Stimulated activated naive CD8-positive, alpha-beta T cell treated with anti-CD3 and anti-CD28 coated beads, Interleukin-15, Interleukin-2, amounts not matched to agents 100 ng/mL and 50 ng/mL, for 24 hours (primary cell): ENCODE measurements at regions not wholly inside any gene's neighbourhood (a gene's known extent, or its start where the extent isn't known, plus 50 kb on each side); places are given as distances from the start of the nearest gene placed in this dataset.
"Not testable (repeated sequence)": the region's sequence is repeated elsewhere in the genome, so short reads cannot be mapped to it uniquely, and the experiment has no call there.

Source experiments
- H3K27ac Mint-ChIP-seq: one replicate; pipeline ENCODE4 v1.8.0; 2021; ENCODE audit warnings: mild to moderate bottlenecking, mixed read lengths
- H3K27me3 Mint-ChIP-seq: one replicate; pipeline ENCODE4 v1.8.0; 2021; ENCODE audit warnings: mixed read lengths
- H3K36me3 Mint-ChIP-seq: one replicate; pipeline ENCODE4 v1.8.0; 2021; ENCODE audit warnings: low read depth, mixed read lengths
- H3K4me1 Mint-ChIP-seq: one replicate; pipeline ENCODE4 v1.8.0; 2021; ENCODE audit warnings: low read depth, mixed read lengths
- H3K4me3 Mint-ChIP-seq: one replicate; pipeline ENCODE4 v1.8.0; 2021; ENCODE audit warnings: mild to moderate bottlenecking, mixed read lengths
- H3K9me3 Mint-ChIP-seq: one replicate; pipeline ENCODE4 v1.8.0; 2021; ENCODE audit warnings: mixed read lengths

DNA sequence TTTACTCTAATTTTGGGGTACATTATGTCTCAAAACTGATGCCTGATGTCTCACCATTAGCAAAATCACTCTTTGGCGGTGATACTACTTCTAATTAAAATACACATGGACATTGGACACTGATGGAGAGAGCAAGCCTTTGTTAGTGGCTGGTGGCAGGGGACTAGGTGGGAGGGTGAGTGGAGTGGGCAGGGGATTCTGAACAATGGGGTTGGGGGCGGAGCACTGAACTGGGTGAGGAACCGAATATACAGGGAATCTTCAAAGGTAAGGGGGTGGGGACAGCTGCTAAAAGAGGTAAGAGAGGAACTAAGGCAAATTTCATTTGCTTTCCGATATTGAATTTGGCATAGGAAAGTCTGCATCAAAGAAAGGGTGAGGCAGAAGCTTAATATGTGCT, 88.8 kb downstream of the CARTPT start:
- Mint-ChIP-seq H3K4me3 (no peak overlapping the region), H3K4me1 (no peaks in the 10 kb centered on the region), H3K36me3 (no peaks in the 10 kb centered on the region), H3K9me3 (no peaks in the 10 kb centered on the region), H3K27me3 (peaks cover 37% of the 10 kb centered on the region), H3K27ac (no peak overlapping the region)

DNA sequence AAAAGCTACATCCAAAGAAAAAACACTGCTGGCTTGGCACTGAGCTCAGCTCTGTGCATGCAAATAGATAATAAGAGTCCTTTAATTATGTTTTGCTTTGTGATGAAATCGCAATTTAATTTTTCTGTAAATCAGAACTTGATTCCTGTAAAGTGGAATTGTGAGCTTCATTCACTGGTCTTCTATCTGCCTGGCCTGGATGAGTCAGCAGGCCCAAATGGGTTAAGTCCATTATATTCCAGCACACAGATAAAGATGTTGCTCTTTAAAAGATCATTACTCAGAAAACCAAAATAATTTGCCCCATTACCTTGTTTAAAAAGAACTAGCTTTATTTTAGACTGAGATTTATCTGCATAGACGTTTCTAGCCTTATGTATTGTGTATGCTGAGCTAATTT, 90.4 kb downstream of the CARTPT start:
- H3K4me1 Mint-ChIP-seq, result no peaks in the 10 kb centered on the region
- H3K4me3 Mint-ChIP-seq, result no peak overlapping the region
- H3K27me3 Mint-ChIP-seq, result peaks cover 41% of the 10 kb centered on the region
- no peak overlapping the region for H3K27ac Mint-ChIP-seq
- no peaks in the 10 kb centered on the region for H3K36me3 Mint-ChIP-seq
- H3K9me3 Mint-ChIP-seq, result no peaks in the 10 kb centered on the region

DNA sequence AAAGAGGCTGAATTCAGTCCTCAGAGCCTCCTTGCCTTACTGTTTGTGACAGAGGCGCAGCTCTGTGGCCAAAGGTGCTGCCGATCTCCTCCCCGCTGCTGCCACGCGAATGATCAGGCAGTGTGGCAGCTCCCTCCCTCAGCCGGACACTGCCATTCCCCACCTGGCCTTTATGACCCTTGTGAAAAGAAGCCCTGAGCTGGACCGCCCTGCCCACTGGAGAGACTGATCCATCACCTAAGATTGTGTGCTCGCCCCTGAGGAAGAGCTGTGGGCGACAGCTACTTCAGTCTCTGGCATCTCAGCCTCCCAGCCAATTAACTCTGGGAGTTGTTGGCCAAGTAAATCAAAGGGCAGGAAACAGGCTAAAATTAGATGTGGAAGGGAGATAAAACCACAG, 90.9 kb downstream of the CARTPT start:
- Mint-ChIP-seq H3K4me3 (no peak overlapping the region), H3K27me3 (peaks cover 38% of the 10 kb centered on the region), H3K9me3 (no peaks in the 10 kb centered on the region), H3K36me3 (no peaks in the 10 kb centered on the region), H3K27ac (no peak overlapping the region), H3K4me1 (no peaks in the 10 kb centered on the region)

DNA sequence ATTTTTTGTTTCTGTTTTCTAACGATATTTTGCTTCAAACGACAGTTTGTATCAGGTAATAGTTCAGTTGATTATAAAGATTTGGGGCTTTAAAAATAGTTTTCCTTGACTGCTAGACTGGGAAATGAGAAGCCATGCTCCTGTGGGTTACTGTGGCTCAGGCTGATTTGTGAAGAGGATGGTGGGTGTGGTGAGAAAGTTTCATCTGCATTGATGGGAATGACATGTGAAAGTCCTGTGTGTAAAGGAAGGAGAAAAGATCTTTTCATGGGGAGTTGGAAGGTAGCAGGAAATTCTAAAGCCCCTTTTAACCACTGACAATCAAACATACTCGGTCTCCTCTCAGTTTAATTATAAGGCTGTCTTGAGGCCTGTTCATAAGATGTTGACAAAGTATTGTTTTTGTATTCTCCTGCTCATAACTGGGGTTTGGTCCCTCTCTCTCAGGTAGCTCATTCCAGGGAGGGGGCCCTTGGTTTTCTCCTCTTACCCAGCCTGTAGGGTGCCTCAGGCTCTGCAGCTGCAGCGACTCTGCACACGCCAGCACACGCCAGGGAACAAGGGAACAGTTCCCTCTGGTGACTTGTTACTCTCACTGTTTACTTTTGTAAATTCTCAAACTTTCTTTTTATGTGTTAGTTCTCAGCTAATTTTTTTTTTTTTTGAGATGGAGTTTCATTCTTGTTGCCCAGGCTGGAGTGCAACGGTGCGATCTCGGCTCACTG, 91.6 kb downstream of the CARTPT start:
- Mint-ChIP-seq H3K36me3 (no peaks in the 10 kb centered on the region), H3K27me3 (peaks cover 35% of the 10 kb centered on the region)

DNA sequence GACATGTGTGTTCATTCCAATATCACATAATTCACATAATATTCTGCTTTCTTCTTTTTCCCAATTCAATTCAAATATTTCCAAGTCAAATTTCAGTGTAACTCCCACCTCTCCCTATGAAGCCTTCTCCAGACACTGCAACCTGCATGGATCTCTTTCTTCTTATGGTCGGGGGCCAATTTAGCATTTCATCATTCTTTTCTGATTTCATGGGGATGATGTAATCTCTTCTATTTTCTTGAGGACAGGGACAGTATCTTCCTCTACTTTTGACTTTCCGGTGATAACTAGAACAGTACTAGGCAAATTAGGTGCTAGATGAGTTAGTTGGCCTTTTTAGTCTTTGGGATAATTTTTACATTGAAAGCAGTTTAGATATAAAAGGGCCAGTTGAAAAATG, 92.7 kb downstream of the CARTPT start:
- H3K36me3 Mint-ChIP-seq, result no peaks in the 10 kb centered on the region
- no peaks in the 10 kb centered on the region for H3K9me3 Mint-ChIP-seq
- no peak overlapping the region for H3K27ac Mint-ChIP-seq
- peaks cover 25% of the 10 kb centered on the region for H3K27me3 Mint-ChIP-seq
- no peaks in the 10 kb centered on the region for H3K4me1 Mint-ChIP-seq
- no peak overlapping the region for H3K4me3 Mint-ChIP-seq

More for the DNA sequence above, 91.6 kb downstream of the CARTPT start:
- H3K9me3 Mint-ChIP-seq, result no peaks in the 10 kb centered on the region
- no peaks in the 10 kb centered on the region for H3K4me1 Mint-ChIP-seq
- H3K27ac Mint-ChIP-seq, result no peak overlapping the region
- H3K4me3 Mint-ChIP-seq, result no peak overlapping the region

DNA sequence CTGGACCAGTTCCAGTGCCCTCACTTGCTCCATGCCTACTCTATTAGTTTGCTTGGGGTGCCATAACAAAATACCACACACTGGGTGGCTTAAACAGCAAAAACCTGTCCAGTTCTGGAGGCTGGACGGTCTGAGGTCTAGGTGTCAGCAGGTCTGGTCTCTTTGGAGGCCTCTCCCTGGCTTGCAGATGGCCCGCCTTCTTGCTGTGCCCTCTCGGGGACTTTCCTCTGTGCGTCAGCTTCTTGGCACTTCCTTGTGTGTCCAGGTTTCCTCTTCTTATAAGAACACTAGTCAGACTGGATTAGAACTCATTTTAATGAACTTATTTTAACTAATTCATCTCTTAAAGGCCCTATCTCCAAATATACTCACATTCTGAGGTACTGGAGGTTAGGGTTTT, 97.2 kb downstream of the CARTPT start:
- no peak overlapping the region for H3K4me3 Mint-ChIP-seq
- H3K27me3 Mint-ChIP-seq, result peaks cover 14% of the 10 kb centered on the region
- H3K27ac Mint-ChIP-seq, result no peak overlapping the region
- no peaks in the 10 kb centered on the region for H3K36me3 Mint-ChIP-seq
- H3K9me3 Mint-ChIP-seq, result peaks cover 8% of the 10 kb centered on the region
- H3K4me1 Mint-ChIP-seq, result no peaks in the 10 kb centered on the region

DNA sequence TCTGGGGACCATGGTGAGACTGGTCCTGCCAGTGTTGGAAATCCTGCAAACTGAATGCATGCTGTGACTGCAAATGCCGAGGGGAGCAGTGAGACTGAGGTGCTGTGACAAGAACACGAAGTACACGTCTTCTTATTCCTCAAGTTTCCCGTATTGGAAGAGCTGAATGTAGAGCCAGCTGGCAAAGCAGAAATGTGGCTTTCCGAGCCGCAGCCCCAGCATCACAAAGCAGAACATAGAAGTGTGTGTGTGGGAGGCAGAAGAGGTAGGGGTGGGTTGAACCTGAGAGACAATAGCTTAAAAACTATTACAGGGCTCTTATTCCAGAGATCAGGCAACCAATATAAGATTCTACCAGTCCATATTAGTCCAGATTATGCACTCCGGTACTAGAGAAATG, 98.8 kb downstream of the CARTPT start:
- H3K4me3 Mint-ChIP-seq, result no peak overlapping the region
- H3K36me3 Mint-ChIP-seq, result no peaks in the 10 kb centered on the region
- no peak overlapping the region for H3K27ac Mint-ChIP-seq
- H3K27me3 Mint-ChIP-seq, result peaks cover 6% of the 10 kb centered on the region
- peaks cover 14% of the 10 kb centered on the region for H3K9me3 Mint-ChIP-seq
- H3K4me1 Mint-ChIP-seq, result no peaks in the 10 kb centered on the region

DNA sequence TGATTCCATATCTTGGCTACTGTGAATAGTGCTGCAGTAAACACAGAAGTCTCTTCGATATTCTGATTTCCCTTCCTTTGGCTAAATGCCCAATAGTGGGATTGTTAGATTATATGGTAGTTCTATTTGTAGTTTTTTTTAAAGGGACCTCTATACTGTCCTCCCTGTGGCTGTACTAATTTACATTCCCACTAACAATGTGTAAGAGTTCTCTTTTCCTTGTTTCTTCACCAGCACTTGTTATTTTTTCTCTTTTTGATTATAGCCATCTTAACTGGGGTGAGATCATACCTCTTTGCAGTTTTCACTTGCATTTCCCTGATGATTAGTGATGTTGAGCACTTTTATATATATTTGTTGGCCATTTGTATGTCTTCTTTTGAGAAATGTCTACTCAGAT, 102.0 kb downstream of the CARTPT start:
- Mint-ChIP-seq H3K27ac (no peak overlapping the region), H3K4me3 (no peak overlapping the region), H3K36me3 (peaks cover under 1% of the 10 kb centered on the region), H3K9me3 (peaks cover 27% of the 10 kb centered on the region), H3K27me3 (peaks cover 2% of the 10 kb centered on the region), H3K4me1 (no peaks in the 10 kb centered on the region)

DNA sequence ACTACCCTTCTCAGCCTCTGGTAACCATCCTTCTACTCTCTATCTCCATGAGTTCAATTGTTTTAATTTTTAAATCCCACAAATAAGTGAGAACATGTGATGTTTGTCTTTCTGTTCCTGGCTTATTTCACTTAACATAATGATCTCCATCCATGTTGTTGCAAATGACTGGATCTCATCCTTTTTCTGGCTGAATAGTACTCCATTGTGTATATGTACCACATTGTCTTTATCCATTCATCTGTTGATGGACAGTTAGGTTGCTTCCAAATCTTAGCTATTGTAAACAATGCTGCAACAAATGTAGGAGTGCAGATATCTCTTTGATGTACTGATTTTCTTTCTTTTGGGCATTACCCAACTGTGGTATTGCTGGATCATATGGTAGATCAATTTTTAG, 103.0 kb downstream of the CARTPT start:
- not testable (repeated sequence) for H3K4me1 Mint-ChIP-seq, H3K27ac Mint-ChIP-seq, H3K4me3 Mint-ChIP-seq
- H3K27me3 Mint-ChIP-seq, result peaks cover 10% of the 10 kb centered on the region
- H3K9me3 Mint-ChIP-seq, result peaks cover 37% of the 10 kb centered on the region
- H3K36me3 Mint-ChIP-seq, result peaks cover 11% of the 10 kb centered on the region

DNA sequence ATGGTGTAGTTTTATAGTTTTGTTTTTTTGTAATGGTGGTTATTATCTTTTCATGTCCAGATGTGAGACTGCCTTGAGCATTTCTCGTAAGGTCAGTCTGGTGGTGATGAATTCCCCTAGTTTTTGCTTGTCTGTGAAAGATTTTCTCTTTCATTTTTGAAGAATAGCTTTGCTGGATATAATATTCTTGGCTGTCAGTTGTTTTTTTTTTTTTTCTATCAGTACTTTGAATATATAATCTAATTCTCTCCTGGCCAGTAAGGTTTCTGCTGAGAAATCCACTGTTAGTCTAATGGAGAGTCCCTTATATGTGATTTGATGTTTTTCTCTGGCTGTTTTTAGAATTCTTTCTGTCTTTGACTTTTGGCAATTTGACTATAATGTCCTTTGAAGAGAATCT, 106.9 kb downstream of the CARTPT start:
- Mint-ChIP-seq H3K4me3 (no peak overlapping the region), H3K4me1 (no peaks in the 10 kb centered on the region), H3K27me3 (peaks cover 10% of the 10 kb centered on the region), H3K36me3 (peaks cover 11% of the 10 kb centered on the region), H3K27ac (no peak overlapping the region), H3K9me3 (peaks cover 39% of the 10 kb centered on the region)

DNA sequence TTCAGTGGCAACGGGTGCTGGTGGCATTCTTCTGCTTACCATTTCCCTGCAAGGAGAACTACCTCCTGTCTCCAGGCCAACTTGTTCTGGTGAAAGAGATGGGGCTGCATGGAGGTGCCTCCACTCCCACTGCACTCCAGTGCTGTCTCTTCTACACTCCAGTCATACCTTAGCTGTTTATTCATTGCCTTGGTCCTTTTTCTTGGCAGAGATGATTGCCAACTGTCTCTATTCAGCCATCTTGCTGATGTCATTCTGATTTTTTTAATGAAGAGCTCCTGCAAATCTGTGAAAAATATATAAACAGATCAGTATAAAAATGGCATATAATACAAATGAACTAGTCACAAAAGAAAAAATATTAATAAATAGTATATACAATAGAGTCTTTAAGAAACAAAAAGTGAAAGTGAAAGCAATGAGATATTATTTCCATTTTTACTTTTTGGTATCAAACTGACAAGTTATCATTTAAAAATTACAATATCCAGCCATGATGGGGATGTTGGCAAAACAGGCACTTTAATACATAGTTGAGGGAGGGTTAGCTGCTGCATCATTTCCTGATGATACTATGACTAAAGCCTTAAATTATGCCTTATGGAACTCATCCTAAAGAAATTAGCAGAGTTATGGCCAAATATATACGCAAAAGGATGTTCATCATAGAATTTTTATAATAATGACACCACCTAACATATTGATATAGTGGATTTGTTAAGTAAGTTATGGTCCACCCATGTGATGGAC, 109.4 kb downstream of the CARTPT start:
- peaks cover 30% of the 10 kb centered on the region for H3K9me3 Mint-ChIP-seq
- peaks cover 11% of the 10 kb centered on the region for H3K36me3 Mint-ChIP-seq
- H3K27ac Mint-ChIP-seq, result no peak overlapping the region
- H3K4me3 Mint-ChIP-seq, result no peak overlapping the region
- H3K4me1 Mint-ChIP-seq, result no peaks in the 10 kb centered on the region
- H3K27me3 Mint-ChIP-seq, result peaks cover 14% of the 10 kb centered on the region

DNA sequence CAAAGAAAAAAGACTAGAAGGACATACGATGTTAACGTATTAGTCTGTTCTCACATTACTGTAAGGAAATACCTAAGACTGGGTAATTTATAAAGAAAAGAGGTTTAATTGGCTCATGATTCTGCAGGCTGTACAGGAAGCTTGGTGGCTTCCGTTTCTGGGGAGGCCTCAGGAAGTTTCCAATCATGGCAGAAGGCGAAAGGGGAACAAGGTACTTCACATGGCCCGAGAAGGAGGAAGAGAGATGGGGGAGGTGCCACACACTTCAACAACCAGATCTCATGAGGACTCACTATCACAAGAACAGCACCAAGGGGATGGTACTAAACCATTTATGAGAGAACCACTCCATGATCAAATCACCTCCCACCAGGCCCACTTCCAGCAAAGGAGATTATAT, 110.1 kb downstream of the CARTPT start:
- no peak overlapping the region for H3K4me3 Mint-ChIP-seq
- H3K36me3 Mint-ChIP-seq, result peaks cover 11% of the 10 kb centered on the region
- peaks cover 25% of the 10 kb centered on the region for H3K9me3 Mint-ChIP-seq
- no peaks in the 10 kb centered on the region for H3K4me1 Mint-ChIP-seq
- H3K27me3 Mint-ChIP-seq, result peaks cover 14% of the 10 kb centered on the region
- H3K27ac Mint-ChIP-seq, result no peak overlapping the region

DNA sequence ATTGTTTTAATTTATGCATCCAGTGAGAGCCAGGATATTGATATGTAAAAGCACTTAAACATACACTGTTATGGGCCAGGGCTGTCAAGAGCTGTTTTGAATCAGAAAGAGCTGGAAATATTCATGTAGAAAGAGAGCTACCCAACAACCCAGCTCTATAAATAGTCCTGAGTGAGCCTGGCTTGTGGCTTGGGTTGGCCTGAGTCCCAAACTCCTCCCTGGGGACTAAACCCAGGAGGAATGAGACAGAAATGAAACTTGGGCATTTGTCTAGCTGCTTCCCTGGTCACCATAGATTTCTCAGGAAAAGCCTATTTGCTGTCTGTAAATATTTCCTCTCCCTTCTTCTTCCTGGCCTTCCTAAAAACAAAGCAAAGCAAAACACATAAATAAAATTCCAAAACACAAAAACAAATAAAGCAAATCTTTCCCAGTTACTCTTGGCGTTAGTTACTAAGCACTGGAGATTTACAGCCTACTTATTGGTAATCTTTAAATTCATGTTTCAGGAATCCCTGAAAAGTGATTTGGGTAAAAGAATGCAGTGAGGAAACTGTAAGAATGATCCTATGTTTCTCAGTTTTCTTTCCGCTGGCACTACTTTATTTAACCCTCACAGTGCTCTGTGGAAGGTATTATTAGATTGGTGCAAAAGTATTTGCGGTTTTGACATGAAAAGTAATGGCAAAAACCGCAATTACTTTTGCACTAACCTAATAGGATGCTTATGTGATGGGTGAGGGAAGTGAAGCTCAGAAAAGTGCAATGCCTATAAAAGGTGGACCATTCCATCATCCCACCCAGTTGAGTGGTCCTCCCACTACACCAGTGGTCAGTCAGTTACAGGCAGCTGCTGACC, 111.8 kb downstream of the CARTPT start:
- Mint-ChIP-seq H3K27me3 (peaks cover 14% of the 10 kb centered on the region), H3K27ac (no peak overlapping the region), H3K4me3 (no peak overlapping the region), H3K36me3 (peaks cover 11% of the 10 kb centered on the region), H3K9me3 (peaks cover 19% of the 10 kb centered on the region), H3K4me1 (no peaks in the 10 kb centered on the region)

DNA sequence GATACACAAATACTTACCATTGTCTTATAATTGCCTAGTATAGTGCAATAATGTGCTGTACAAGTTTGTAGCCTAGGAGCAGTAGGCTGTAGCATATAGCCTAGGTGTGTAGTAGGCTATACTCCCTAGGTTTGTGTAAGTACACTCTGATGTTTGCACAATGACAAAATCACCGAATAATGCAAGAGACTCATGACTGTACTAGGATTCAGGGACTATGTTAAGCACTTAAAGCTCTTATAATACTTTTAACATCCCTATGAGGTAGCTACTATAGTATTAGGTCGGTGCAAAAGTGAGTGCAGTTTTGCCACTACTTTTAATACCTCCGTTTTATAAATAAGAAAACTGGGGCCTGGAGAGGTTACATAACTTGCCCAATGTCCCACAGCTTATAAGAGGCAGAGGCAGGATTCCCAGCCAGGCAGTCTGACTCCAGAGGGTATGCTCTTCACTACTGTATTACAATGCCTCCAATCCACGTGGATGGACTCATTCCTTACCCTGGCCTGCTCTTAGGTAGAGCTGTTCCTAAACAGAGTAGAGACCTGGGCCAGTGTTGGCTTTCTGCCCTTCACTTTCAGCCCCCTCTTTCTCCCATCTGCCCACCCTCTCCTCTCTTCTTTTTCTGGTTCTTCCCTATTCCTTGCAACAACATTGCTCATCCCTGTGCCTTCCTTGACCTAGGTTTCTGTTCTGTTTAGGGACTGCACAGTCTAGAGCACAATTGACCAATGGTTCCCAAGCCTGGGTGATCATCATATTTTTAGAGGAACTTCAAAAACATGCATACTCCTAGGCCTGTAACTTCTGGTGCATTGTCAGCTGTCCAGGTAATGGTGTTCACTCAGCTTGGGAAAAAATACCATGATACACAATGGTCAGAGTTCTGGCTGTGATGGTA, 114.0 kb downstream of the CARTPT start:
- H3K9me3 Mint-ChIP-seq, result peaks cover 7% of the 10 kb centered on the region
- H3K36me3 Mint-ChIP-seq, result no peaks in the 10 kb centered on the region
- H3K4me3 Mint-ChIP-seq, result no peak overlapping the region
- peaks cover 6% of the 10 kb centered on the region for H3K27me3 Mint-ChIP-seq
- H3K27ac Mint-ChIP-seq, result no peak overlapping the region
- H3K4me1 Mint-ChIP-seq, result no peaks in the 10 kb centered on the region
